IMR-90 (cell line): ENCODE measurements at regions not wholly inside any gene's neighbourhood (a gene's known extent, or its start where the extent isn't known, plus 50 kb on each side); places are given as distances from the start of the nearest gene placed in this dataset.

ENCODE experiments used
- ATAC-seq: fragments of 200-7000 bp; cut with Tn5 transposase; 2 replicates; pipeline ENCODE4 v1.9.1; 2020; ENCODE audit warnings: low read depth, mild to moderate bottlenecking, moderate library complexity
- BruUV-seq: library from RNA; stranded (reverse); fragments of 400-500 nt; replicated peaks from 2 replicates; lab custom pipeline; 2021; lab: Mats Ljungman, UMichigan
- CTCF ChIA-PET: fragments of 300-600 bp; formaldehyde crosslinking; extraction: SDS; loops from one replicate; lab custom pipeline; 2021; ENCODE audit warnings: antibody characterized with exemption; lab: Yijun Ruan, JAX
- POLR2A ChIA-PET: fragments of 300-600 bp; sonication (Branson Sonifier 250); formaldehyde crosslinking; loops from one replicate; lab custom pipeline; 2022; ENCODE audit warnings: antibody characterized with exemption; ENCODE audit not compliant: unreplicated experiment; lab: Charles Lee
- DNase-seq: peaks from one replicate; pipeline ENCODE4 v3.0.0; 2013
- H2AFZ ChIP-seq: replicated peaks from 2 replicates; pipeline ENCODE3; 2013; ENCODE audit warnings: low read length, mild to moderate bottlenecking; ENCODE audit not compliant: poor library complexity
- H2AK5ac ChIP-seq: 2 replicates; pipeline ENCODE4 v1.6.1; 2013; ENCODE audit warnings: low read depth, low read length, inconsistent platforms
- H2AK9ac ChIP-seq: replicated peaks from 2 replicates; pipeline ENCODE3; 2013; ENCODE audit warnings: mild to moderate bottlenecking, low read depth, low read length, moderate library complexity; ENCODE audit not compliant: poor library complexity
- H2BK120ac ChIP-seq: 2 replicates; pipeline ENCODE4 v1.6.1; 2013; ENCODE audit warnings: low read depth, low read length, inconsistent platforms
- H2BK15ac ChIP-seq: 3 replicates; pipeline ENCODE4 v1.6.1; 2013; ENCODE audit warnings: low read depth, low read length, inconsistent platforms
- H2BK20ac ChIP-seq: 2 replicates; pipeline ENCODE4 v1.6.1; 2013; ENCODE audit warnings: low read depth, mild to moderate bottlenecking, inconsistent platforms, low read length, moderate library complexity
- H2BK5ac ChIP-seq: 2 replicates; pipeline ENCODE4 v1.6.1; 2013; ENCODE audit warnings: mild to moderate bottlenecking, low read depth, low read length, inconsistent platforms; ENCODE audit not compliant: poor library complexity, severe bottlenecking
- H3K14ac ChIP-seq: replicated peaks from 2 replicates; pipeline ENCODE4 v1.6.1; 2013; ENCODE audit warnings: low read depth, low read length, inconsistent platforms
- H3K18ac ChIP-seq: 2 replicates; pipeline ENCODE4 v1.6.1; 2013; ENCODE audit warnings: low read depth, low read length, control low read depth
- H3K23ac ChIP-seq: 2 replicates; pipeline ENCODE4 v1.6.1; 2013; ENCODE audit warnings: low read depth, low read length, inconsistent platforms
- H3K27ac ChIP-seq: 2 replicates; pipeline ENCODE4 v1.5.1; 2013; ENCODE audit warnings: mild to moderate bottlenecking, control low read depth, low read length; ENCODE audit not compliant: insufficient read depth
- H3K27me3 ChIP-seq: 2 replicates; pipeline ENCODE4 v1.6.1; 2013; ENCODE audit warnings: low read length; ENCODE audit not compliant: control insufficient read depth, insufficient read depth
- H3K36me3 ChIP-seq: 2 replicates; pipeline ENCODE4 v1.6.1; 2013; ENCODE audit warnings: low read length, mixed read lengths; ENCODE audit not compliant: control insufficient read depth, insufficient read depth
- H3K4ac ChIP-seq: 2 replicates; pipeline ENCODE4 v1.6.1; 2013; ENCODE audit warnings: low read depth, low read length, inconsistent platforms
- H3K4me1 ChIP-seq: 2 replicates; pipeline ENCODE4 v1.6.1; 2013; ENCODE audit warnings: low read length, mixed read lengths; ENCODE audit not compliant: control insufficient read depth, insufficient read depth
- H3K4me2 ChIP-seq: 2 replicates; pipeline ENCODE4 v1.6.1; 2013; ENCODE audit warnings: low read depth, mild to moderate bottlenecking, control low read depth, low read length, moderate library complexity
- H3K4me3 ChIP-seq: 2 replicates; pipeline ENCODE4 v1.5.1; 2013; ENCODE audit warnings: low read depth, mild to moderate bottlenecking, control low read depth, low read length, moderate library complexity; ENCODE audit not compliant: insufficient read depth
- H3K56ac ChIP-seq: 2 replicates; pipeline ENCODE4 v1.6.1; 2013; ENCODE audit warnings: low read length, inconsistent platforms; ENCODE audit not compliant: insufficient read depth; ENCODE audit errors: extremely low read depth
- H3K79me1 ChIP-seq, 2 experiments: 2 replicates each; pipeline ENCODE4 v1.6.1; 2013; ENCODE audit warnings: low read length in 2 of 2, inconsistent platforms in 1 of 2, low read depth in 1 of 2
- H3K9ac ChIP-seq: 2 replicates; pipeline ENCODE4 v1.6.1; 2013; ENCODE audit warnings: low read depth, low read length, control low read depth
- H3K9me1 ChIP-seq: 2 replicates; pipeline ENCODE4 v1.6.1; 2013; ENCODE audit warnings: low read length, inconsistent platforms; ENCODE audit not compliant: insufficient read depth
- H3K9me3 ChIP-seq: 2 replicates; pipeline ENCODE4 v1.6.1; 2013; ENCODE audit warnings: low read length; ENCODE audit not compliant: control insufficient read depth, insufficient read depth
- H4K20me1 ChIP-seq: 2 replicates; pipeline ENCODE4 v1.6.1; 2013; ENCODE audit warnings: low read length, inconsistent platforms; ENCODE audit not compliant: insufficient read depth
- H4K5ac ChIP-seq: 2 replicates; pipeline ENCODE4 v1.6.1; 2013; ENCODE audit warnings: mild to moderate bottlenecking, low read depth, low read length, control low read depth
- H4K8ac ChIP-seq, 2 experiments: 2 replicates each; pipeline ENCODE4 v1.6.1; 2013; ENCODE audit warnings: low read depth in 2 of 2, low read length in 2 of 2, control low read depth in 1 of 2, inconsistent platforms in 1 of 2
- H4K91ac ChIP-seq: 2 replicates; pipeline ENCODE4 v1.6.1; 2013; ENCODE audit warnings: low read depth, low read length, inconsistent platforms; ENCODE audit not compliant: insufficient read depth
- BHLHE40 ChIP-seq: fragments of 150-350 bp; IDR thresholded peaks from 2 replicates; pipeline ENCODE4 v1.6.1; 2016; ENCODE audit warnings: mild to moderate bottlenecking, low read depth, low read length
- CHD1 ChIP-seq: IDR thresholded peaks from 2 replicates; pipeline ENCODE4 v1.6.1; 2012; ENCODE audit warnings: low read depth, low read length, improper control_type of control experiment
- CTCF ChIP-seq: conservative IDR thresholded peaks from 2 replicates; pipeline ENCODE4 v1.5.1; 2012; ENCODE audit warnings: mild to moderate bottlenecking, low read depth, low read length, improper control_type of control experiment
- FOS ChIP-seq: fragments of 150-350 bp; IDR thresholded peaks from 2 replicates; pipeline ENCODE4 v1.6.1; 2016; ENCODE audit warnings: low read depth, low read length
- MAFK ChIP-seq: IDR thresholded peaks from 2 replicates; pipeline ENCODE4 v1.6.1; 2012; ENCODE audit warnings: low read depth, low read length, improper control_type of control experiment
- POLR2A ChIP-seq: IDR thresholded peaks from 2 replicates; pipeline ENCODE4 v1.6.1; 2012; ENCODE audit warnings: mild to moderate bottlenecking, low read depth, low read length
- RAD21 ChIP-seq: IDR thresholded peaks from 2 replicates; pipeline ENCODE4 v1.6.1; 2012; ENCODE audit warnings: low read length, improper control_type of control experiment
- RCOR1 ChIP-seq: IDR thresholded peaks from 2 replicates; pipeline ENCODE4 v1.6.1; 2012; ENCODE audit warnings: mild to moderate bottlenecking, low read length, improper control_type of control experiment; ENCODE audit not compliant: insufficient replicate concordance
- SMC3 ChIP-seq: fragments of 150-350 bp; IDR thresholded peaks from 2 replicates; pipeline ENCODE4 v1.6.1; 2016; ENCODE audit warnings: low read depth, mild to moderate bottlenecking, antibody characterized with exemption, low read length, moderate library complexity
- WGBS, 2 experiments: methylation state at CpG; one replicate each; pipeline versions ENCODE4 v1.1.5 to v1.1.7; 2013; ENCODE audit warnings: missing lambda C conversion rate in 2 of 2; ENCODE audit not compliant: insufficient read length in 1 of 2; ENCODE audit errors: extremely low coverage in 2 of 2; 5-methylcytosine and 5-hydroxymethylcytosine counted together
- dilution Hi-C: fragments of 300-500 bp; cut with HindIII; formaldehyde crosslinking; loops from one replicate; pipeline ENCODE4 v1.14.3; 2018; ENCODE audit warnings: low sequenced_read_pairs; ENCODE audit not compliant: unreplicated experiment
- in situ Hi-C: fragments of 300-500 bp; cut with MboI; formaldehyde crosslinking; loops from 3 replicates; pipeline ENCODE4 v1.14.3; 2019; ENCODE audit warnings: low sequenced_read_pairs, inconsistent platforms, mixed read lengths
- intact Hi-C: fragments of 100-400 bp; cut with micrococcal nuclease; formaldehyde crosslinking; loops from 2 replicates; pipeline ENCODE4 v1.10.0; 2022

GRCh38 chr11:59273373-59273841 is 60.7 kb upstream of the MPEG1 start:
- H2BK15ac ChIP-seq = no peak overlapping the region
- TF ChIP-seq FOS (no peak), MAFK (no peak), CHD1 (no peak), RCOR1 (no peak), BHLHE40 (no peak), POLR2A (no peak), RAD21 (no peak), CTCF (no peak), SMC3 (no peak)
- H2AK5ac ChIP-seq = no peak overlapping the region
- H4K91ac ChIP-seq = no peak overlapping the region
- no TSS peak for BruUV-seq
- H2AFZ ChIP-seq = no peak overlapping the region
- H4K5ac ChIP-seq = no peak overlapping the region
- dilution Hi-C loops (no loop called here), in situ Hi-C loops (no loop called here), intact Hi-C loops (no loop called here)
- no peak overlapping the region for H2BK5ac ChIP-seq
- H3K4ac ChIP-seq = no peak overlapping the region
- no peak overlapping the region for H3K18ac ChIP-seq
- H3K9ac ChIP-seq = no peak overlapping the region
- POLR2A ChIA-PET = no interaction called here
- H3K27ac ChIP-seq = no peak overlapping the region
- H2BK120ac ChIP-seq = no peak overlapping the region
- no peak overlapping the region for H3K23ac ChIP-seq
- DNase-seq = no peak
- no peak overlapping the region for H4K8ac ChIP-seq
- H2BK20ac ChIP-seq = no peak overlapping the region
- H3K36me3 ChIP-seq = no peaks in the 10 kb centered on the region
- H2AK9ac ChIP-seq = no peak overlapping the region
- no CpG with 5 or more reads among the region's 3 CpGs for WGBS, 2 experiments
- no peaks in the 10 kb centered on the region for H3K4me1 ChIP-seq
- H3K4me2 ChIP-seq = no peak overlapping the region
- no peaks in the 10 kb centered on the region for H3K9me3 ChIP-seq
- H3K56ac ChIP-seq = no peak overlapping the region
- ATAC-seq = no peak
- H3K27me3 ChIP-seq = peaks cover 19% of the 10 kb centered on the region
- H3K4me3 ChIP-seq = no peak overlapping the region
- no peaks in the 10 kb centered on the region for H3K79me1 ChIP-seq
- H3K14ac ChIP-seq = no peak overlapping the region
- H4K20me1 ChIP-seq = no peaks in the 10 kb centered on the region
- CTCF ChIA-PET = interaction anchor here (1.1 kb wide), 1 partner anchor 52 kb away, joined by 3 read pairs; no protein-coding TSS in a partner anchor
- H3K9me1 ChIP-seq = no peaks in the 10 kb centered on the region
